PC-9 (cell line): ENCODE measurements at regions not wholly inside any gene's neighbourhood (a gene's known extent, or its start where the extent isn't known, plus 50 kb on each side); places are given as distances from the start of the nearest gene placed in this dataset.

Source experiments
- BruUV-seq: library from RNA; stranded (reverse); fragments of 400-500 nt; replicated peaks from 2 replicates; lab custom pipeline; 2021; lab: Mats Ljungman, UMichigan
- CTCF ChIA-PET: fragments of 300-600 bp; sonication (Branson Sonifier 250); formaldehyde crosslinking; loops from one replicate; lab custom pipeline; 2022; ENCODE audit warnings: antibody characterized with exemption; lab: Charles Lee
- POLR2A ChIA-PET: fragments of 300-600 bp; sonication (Branson Sonifier 250); formaldehyde crosslinking; loops from one replicate; lab custom pipeline; 2022; ENCODE audit warnings: antibody characterized with exemption; ENCODE audit not compliant: unreplicated experiment; lab: Charles Lee
- DNase-seq, 2 experiments: peaks; one replicate each; pipeline versions ENCODE4 v3.0.0 to v3.0.0-alpha.2; 2015 to 2022; ENCODE audit warnings: mixed read lengths in 1 of 2
- H2AFZ ChIP-seq: fragments of 200-600 bp; sonication (generic); 2 replicates; pipeline ENCODE4 v1.8.1; 2017; ENCODE audit warnings: antibody characterized with exemption
- H3F3A ChIP-seq: fragments of 200-600 bp; sonication (generic); 2 replicates; pipeline ENCODE4 v1.8.1; 2017; ENCODE audit warnings: antibody characterized with exemption, mild to moderate bottlenecking, low read depth; ENCODE audit not compliant: insufficient read depth
- H3K27ac ChIP-seq: fragments of 200-600 bp; sonication (generic); 2 replicates; pipeline ENCODE4 v1.6.1; 2016; ENCODE audit warnings: mixed run types
- H3K27me3 ChIP-seq: fragments of 200-600 bp; sonication (generic); 2 replicates; pipeline ENCODE4 v1.6.1; 2016; ENCODE audit warnings: low read depth, mixed run types; ENCODE audit not compliant: insufficient read depth
- H3K36me3 ChIP-seq: fragments of 200-600 bp; sonication (generic); 2 replicates; pipeline ENCODE4 v1.6.1; 2016; ENCODE audit warnings: low read depth, mixed run types
- H3K4me1 ChIP-seq: fragments of 200-600 bp; sonication (generic); replicated peaks from 2 replicates; pipeline ENCODE4 v1.6.1; 2016; ENCODE audit warnings: mixed run types; ENCODE audit not compliant: insufficient read depth
- H3K4me2 ChIP-seq: fragments of 200-600 bp; sonication (generic); 2 replicates; pipeline ENCODE4 v1.6.1; 2017; ENCODE audit warnings: mixed run types
- H3K4me3 ChIP-seq: fragments of 200-600 bp; sonication (generic); 2 replicates; pipeline ENCODE4 v1.6.1; 2016; ENCODE audit warnings: mixed run types
- H3K79me2 ChIP-seq: fragments of 200-600 bp; sonication (generic); 2 replicates; pipeline ENCODE4 v1.6.1; 2017; ENCODE audit warnings: low read depth, mixed run types
- H3K9me2 ChIP-seq: fragments of 200-600 bp; sonication (generic); 2 replicates; pipeline ENCODE4 v1.8.1; 2017; ENCODE audit warnings: mild to moderate bottlenecking; ENCODE audit not compliant: insufficient read depth
- H3K9me3 ChIP-seq: fragments of 200-600 bp; sonication (generic); 2 replicates; pipeline ENCODE4 v1.8.1; 2016; ENCODE audit warnings: low read depth; ENCODE audit not compliant: insufficient read depth
- H4K20me1 ChIP-seq: fragments of 200-600 bp; sonication (generic); 2 replicates; pipeline ENCODE4 v1.8.1; 2017; ENCODE audit not compliant: insufficient read depth
- EZH2 ChIP-seq: fragments of 200-600 bp; sonication (generic); IDR thresholded peaks from 2 replicates; pipeline ENCODE4 v1.8.0; 2017; ENCODE audit warnings: antibody characterized with exemption, low read depth
- intact Hi-C: fragments of 100-400 bp; cut with micrococcal nuclease; formaldehyde crosslinking; loops from one replicate; pipeline ENCODE4 v1.10.0; 2022; ENCODE audit not compliant: unreplicated experiment
- TF ChIP-seq, protein P1 (sequence below): fragments of 200-600 bp; sonication (generic); conservative IDR thresholded peaks from 2 replicates; pipeline ENCODE4 v1.6.1; 2017; ENCODE audit warnings: mixed run types, antibody characterized with exemption, mild to moderate bottlenecking, moderate library complexity

DNA sequence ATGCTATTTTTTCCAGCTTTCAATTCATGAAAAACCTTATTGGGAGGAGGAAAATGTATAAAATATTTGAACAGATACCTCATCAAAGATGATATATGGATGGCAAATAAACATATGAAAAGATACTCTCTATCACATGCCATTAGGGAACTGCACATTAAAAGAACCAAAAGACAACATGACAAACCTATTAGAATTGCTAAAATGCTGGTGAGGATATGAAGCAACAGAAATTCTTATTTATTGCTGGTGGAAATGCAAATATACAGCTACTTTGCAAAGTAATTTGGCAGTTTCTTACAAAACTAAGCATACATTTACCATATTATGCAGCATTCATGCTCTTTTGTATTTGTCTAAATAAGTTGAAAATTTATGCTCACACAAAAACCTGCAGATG is 1783.9 kb upstream of the PCDH20 start:
- TF ChIP-seq, protein P1, sequence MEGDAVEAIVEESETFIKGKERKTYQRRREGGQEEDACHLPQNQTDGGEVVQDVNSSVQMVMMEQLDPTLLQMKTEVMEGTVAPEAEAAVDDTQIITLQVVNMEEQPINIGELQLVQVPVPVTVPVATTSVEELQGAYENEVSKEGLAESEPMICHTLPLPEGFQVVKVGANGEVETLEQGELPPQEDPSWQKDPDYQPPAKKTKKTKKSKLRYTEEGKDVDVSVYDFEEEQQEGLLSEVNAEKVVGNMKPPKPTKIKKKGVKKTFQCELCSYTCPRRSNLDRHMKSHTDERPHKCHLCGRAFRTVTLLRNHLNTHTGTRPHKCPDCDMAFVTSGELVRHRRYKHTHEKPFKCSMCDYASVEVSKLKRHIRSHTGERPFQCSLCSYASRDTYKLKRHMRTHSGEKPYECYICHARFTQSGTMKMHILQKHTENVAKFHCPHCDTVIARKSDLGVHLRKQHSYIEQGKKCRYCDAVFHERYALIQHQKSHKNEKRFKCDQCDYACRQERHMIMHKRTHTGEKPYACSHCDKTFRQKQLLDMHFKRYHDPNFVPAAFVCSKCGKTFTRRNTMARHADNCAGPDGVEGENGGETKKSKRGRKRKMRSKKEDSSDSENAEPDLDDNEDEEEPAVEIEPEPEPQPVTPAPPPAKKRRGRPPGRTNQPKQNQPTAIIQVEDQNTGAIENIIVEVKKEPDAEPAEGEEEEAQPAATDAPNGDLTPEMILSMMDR, result no peak
- TF ChIP-seq EZH2, result no peak
- H3K79me2 ChIP-seq, result no peaks in the 10 kb centered on the region
- H3K36me3 ChIP-seq, result no peaks in the 10 kb centered on the region
- no peaks in the 10 kb centered on the region; the same call in 1 of the 2 replicates for H3K9me2 ChIP-seq
- no peaks in the 10 kb centered on the region for H3K9me3 ChIP-seq
- H3K4me2 ChIP-seq, result no peak overlapping the region
- POLR2A ChIA-PET, result no interaction called here
- no peak overlapping the region for H3K4me3 ChIP-seq
- DNase-seq, result no peak
- no peaks in the 10 kb centered on the region for H4K20me1 ChIP-seq
- no peaks in the 10 kb centered on the region for H3K27me3 ChIP-seq
- H3K4me1 ChIP-seq, result no peaks in the 10 kb centered on the region
- BruUV-seq, result no TSS peak
- intact Hi-C loops, result no loop called here
- CTCF ChIA-PET, result no interaction called here
- no peaks in the 10 kb centered on the region for H3F3A ChIP-seq
- H2AFZ ChIP-seq, result no peak overlapping the region
- no peak overlapping the region for H3K27ac ChIP-seq

DNA sequence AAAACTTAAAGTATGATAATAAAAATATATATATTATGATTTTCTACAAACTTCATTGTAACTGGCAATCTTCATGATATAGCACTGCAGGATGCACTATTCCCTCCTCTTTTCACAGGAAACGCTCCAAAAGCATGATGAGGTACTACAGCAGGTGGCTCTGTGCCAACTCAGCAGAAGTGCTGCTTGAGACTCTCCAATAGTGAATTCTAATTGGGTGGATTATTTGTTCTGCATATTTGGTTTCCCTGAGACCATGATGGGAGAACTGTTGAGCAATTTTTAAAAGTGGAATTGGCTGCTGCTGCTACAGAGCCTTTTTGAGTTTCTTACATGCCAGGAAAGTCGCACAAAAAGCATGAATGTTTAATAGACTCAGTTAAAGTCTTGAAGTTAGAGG is 1782.4 kb upstream of the PCDH20 start:
- Histone ChIP-seq H3K4me2 (no peak overlapping the region), H3K9me3 (no peaks in the 10 kb centered on the region), H3F3A (no peaks in the 10 kb centered on the region), H3K79me2 (no peaks in the 10 kb centered on the region), H3K27me3 (no peaks in the 10 kb centered on the region), H4K20me1 (no peaks in the 10 kb centered on the region), H3K36me3 (no peaks in the 10 kb centered on the region), H2AFZ (no peak overlapping the region), H3K27ac (no peak overlapping the region), H3K9me2 (no peaks in the 10 kb centered on the region; the same call in 1 of the 2 replicates), H3K4me3 (no peak overlapping the region), H3K4me1 (no peaks in the 10 kb centered on the region)
- no TSS peak for BruUV-seq
- POLR2A ChIA-PET, result no interaction called here
- CTCF ChIA-PET, result no interaction called here
- TF ChIP-seq, protein P1, result no peak
- no peak for TF ChIP-seq EZH2
- intact Hi-C loops, result no loop called here
- no peak for DNase-seq

DNA sequence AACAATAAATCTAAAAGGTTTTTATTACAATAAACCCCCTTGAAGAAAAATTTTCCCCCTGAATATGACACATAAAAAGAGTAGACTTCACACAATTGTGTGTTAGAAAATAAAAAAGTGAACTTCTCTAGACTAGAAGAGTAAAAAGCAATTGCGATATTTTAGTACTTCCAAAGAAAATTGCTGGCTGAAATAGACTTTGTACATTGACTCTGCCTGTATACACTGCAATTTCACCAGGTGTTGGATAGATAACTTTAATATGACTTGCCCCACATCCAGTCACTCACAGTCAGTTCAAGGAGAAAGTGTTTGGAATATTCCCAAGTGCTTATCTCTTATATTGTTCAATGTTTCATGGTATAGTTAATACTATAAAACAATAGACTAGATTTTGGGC is 1780.1 kb upstream of the PCDH20 start:
- no peak for DNase-seq
- Histone ChIP-seq H3K27ac (no peak overlapping the region), H3K4me3 (no peak overlapping the region), H3K9me3 (no peaks in the 10 kb centered on the region), H3F3A (no peaks in the 10 kb centered on the region), H3K27me3 (no peaks in the 10 kb centered on the region), H3K79me2 (no peaks in the 10 kb centered on the region), H3K36me3 (no peaks in the 10 kb centered on the region), H3K4me2 (no peak overlapping the region), H4K20me1 (no peaks in the 10 kb centered on the region), H2AFZ (no peak overlapping the region), H3K4me1 (no peaks in the 10 kb centered on the region), H3K9me2 (no peaks in the 10 kb centered on the region; the same call in 1 of the 2 replicates)
- ChIA-PET CTCF (no interaction called here), POLR2A (no interaction called here)
- BruUV-seq, result no TSS peak
- intact Hi-C loops, result no loop called here
- no peak for TF ChIP-seq EZH2
- TF ChIP-seq, protein P1, result no peak
